ENCODE measurements at regions not wholly inside any gene's neighbourhood (a gene's known extent, or its start where the extent isn't known, plus 50 kb on each side); places are given as distances from the start of the nearest gene placed in this dataset.

DNA sequence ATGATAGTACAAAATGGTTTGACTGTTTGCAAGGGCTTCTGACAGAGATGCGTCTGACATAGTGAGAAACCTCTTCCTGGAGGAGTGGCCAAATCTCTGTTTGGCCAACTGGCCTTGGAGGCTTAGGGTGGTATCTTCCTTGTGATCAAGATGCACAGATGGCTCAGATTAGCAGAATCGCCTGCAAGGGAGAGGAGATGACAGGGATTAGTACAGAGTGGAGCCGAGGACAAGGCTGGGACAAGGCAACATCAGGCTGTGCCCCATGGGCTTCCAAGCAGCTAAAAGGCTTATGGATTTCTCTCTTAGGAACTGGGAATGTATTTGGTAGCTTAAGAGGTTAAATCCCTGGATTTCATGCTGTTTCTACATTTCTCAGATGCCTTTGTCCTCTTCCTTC lies 379.1 kb downstream of the SIPA1L2 start:
- TF ChIP-seq SP1 (IDR thresholded peaks at IDR 0.05; ENCODE audit: low read depth, low read length) (no peak), EP300 (IDR thresholded peaks at IDR 0.05; ENCODE audit: borderline replicate concordance in 1 of 2, low read depth in 2 of 2, low read length in 2 of 2) (no peak), EZH2 (IDR thresholded peaks at IDR 0.05; ENCODE audit: low read depth, low read length, severe bottlenecking) (no peak), SIN3A (conservative IDR thresholded peaks at IDR 0.05 in 1 of 2, IDR thresholded peaks at IDR 0.05 in 1 of 2; ENCODE audit: low read depth in 1 of 2, low read length in 2 of 2) (no peak), HDAC2 (IDR thresholded peaks at IDR 0.05; ENCODE audit: borderline replicate concordance in 1 of 2, low read depth in 2 of 2, low read length in 2 of 2) (no peak), CEBPB (IDR thresholded peaks at IDR 0.05; ENCODE audit: low read depth, low read length) (no peak), PHF8 (conservative IDR thresholded peaks at IDR 0.05; ENCODE audit: low read depth, low read length) (no peak), CREB1 (IDR thresholded peaks at IDR 0.05) (no peak), SRF (IDR thresholded peaks at IDR 0.05; ENCODE audit: low read depth, low read length) (no peak), POLR2AphosphoS5 (IDR thresholded peaks at IDR 0.05; ENCODE audit: low read depth, low read length) (no peak), POLR2A (IDR thresholded peaks at IDR 0.05; ENCODE audit: control extremely low read depth in 1 of 2, low read depth in 2 of 2, low read length in 2 of 2) (no peak), RFX5 (IDR thresholded peaks at IDR 0.05; ENCODE audit: borderline replicate concordance, low read depth, low read length) (no peak)
- TF ChIP-seq, protein P1, sequence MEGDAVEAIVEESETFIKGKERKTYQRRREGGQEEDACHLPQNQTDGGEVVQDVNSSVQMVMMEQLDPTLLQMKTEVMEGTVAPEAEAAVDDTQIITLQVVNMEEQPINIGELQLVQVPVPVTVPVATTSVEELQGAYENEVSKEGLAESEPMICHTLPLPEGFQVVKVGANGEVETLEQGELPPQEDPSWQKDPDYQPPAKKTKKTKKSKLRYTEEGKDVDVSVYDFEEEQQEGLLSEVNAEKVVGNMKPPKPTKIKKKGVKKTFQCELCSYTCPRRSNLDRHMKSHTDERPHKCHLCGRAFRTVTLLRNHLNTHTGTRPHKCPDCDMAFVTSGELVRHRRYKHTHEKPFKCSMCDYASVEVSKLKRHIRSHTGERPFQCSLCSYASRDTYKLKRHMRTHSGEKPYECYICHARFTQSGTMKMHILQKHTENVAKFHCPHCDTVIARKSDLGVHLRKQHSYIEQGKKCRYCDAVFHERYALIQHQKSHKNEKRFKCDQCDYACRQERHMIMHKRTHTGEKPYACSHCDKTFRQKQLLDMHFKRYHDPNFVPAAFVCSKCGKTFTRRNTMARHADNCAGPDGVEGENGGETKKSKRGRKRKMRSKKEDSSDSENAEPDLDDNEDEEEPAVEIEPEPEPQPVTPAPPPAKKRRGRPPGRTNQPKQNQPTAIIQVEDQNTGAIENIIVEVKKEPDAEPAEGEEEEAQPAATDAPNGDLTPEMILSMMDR (IDR thresholded peaks at IDR 0.05; ENCODE audit: control extremely low read depth in 1 of 3, insufficient read depth in 1 of 3, low read depth in 1 of 3, low read length in 3 of 3) = no peak
- TF ChIP-seq, protein P2, sequence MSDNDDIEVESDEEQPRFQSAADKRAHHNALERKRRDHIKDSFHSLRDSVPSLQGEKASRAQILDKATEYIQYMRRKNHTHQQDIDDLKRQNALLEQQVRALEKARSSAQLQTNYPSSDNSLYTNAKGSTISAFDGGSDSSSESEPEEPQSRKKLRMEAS (IDR thresholded peaks at IDR 0.05) = no peak

All from H1 (cell line).